Thyroid gland (tissue), 4 donors: ENCODE measurements at regions not wholly inside any gene's neighbourhood (a gene's known extent, or its start where the extent isn't known, plus 50 kb on each side); places are given as distances from the start of the nearest gene placed in this dataset.

Experiments
- CTCF ChIP-seq, 6 experiments: fragments of 200-600 bp in 3 of 6; fragments of 450-650 bp in 3 of 6; sonication (generic) in 3 of 6; IDR thresholded peaks; one replicate each; pipeline ENCODE4 v1.5.1; 2016 to 2019; ENCODE audit warnings: antibody characterized with exemption in 6 of 6, mild to moderate bottlenecking in 2 of 6, inconsistent platforms in 1 of 6, moderate library complexity in 1 of 6
- POLR2A ChIP-seq, 2 donors: fragments of 450-650 bp; IDR thresholded peaks; one replicate each; pipeline ENCODE4 v1.6.1; 2017; ENCODE audit warnings: antibody characterized with exemption in 2 of 2, mild to moderate bottlenecking in 2 of 2, moderate library complexity in 1 of 2

- TF ChIP-seq CTCF (IDR thresholded peaks at IDR 0.05) (no peak), POLR2A (IDR thresholded peaks at IDR 0.05) (no peak)
These were observed 145.4 kb downstream of the KIF20B start for GRCh38 chr10:89846786-89847185.
